ENCODE measurements at regions not wholly inside any gene's neighbourhood (a gene's known extent, or its start where the extent isn't known, plus 50 kb on each side); places are given as distances from the start of the nearest gene placed in this dataset.

DNA sequence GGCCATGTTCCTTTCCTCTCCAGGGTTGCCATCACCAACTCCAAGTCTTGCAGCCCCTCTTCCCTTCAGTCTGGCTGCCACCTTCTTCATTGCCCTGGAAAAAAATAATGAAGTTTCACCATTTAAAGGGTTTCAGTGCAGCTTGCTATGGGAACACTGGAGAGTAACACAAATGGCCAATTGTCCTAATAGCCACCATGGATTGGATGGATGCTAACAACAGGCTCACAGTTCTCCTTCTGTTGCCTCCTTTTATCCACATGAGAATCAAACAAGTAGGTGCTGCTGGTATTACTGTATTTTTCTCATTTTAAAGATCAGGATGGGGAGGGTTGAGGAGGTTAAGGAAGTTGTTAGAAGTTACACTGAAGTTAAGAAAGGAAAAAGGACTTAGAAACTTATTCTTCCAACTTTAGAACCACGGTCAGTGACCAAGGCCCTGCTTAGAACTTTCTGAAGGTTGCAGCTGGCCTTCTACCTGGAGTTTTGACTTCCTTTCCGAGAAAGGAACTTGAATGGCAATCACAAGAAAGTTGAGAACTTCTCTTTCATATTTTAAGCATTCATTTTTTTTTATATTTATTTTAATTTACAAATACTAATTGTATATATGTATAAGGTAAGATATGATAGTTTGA lies 198.0 kb upstream of the MAF start:
- DNase-seq (ENCODE audit: low read depth in 2 of 2) = no peak

DNA sequence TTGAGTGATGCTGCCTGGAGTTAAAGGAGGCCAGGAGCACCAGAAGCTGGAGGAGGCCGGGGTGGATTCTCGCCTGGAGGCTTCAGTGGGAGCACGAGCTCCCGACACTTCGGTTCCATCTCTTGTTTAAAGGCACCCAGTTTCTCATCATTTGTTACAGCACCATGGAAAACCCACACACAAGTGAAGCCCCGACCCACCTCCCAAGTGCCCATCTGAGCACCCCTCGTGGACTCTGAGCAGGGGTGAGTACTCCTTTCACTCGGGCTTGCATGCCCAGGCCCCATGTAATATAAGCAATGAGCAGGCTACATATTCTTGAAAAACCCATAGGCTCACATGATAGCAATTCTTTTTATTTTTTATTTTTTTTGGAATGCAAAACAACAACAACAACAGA lies 196.9 kb upstream of the MAF start:
- DNase-seq (ENCODE audit: low read depth in 2 of 2) = no peak

GRCh38 chr16:79795556-79795955 lies 195.0 kb upstream of the MAF start:
- DNase-seq (ENCODE audit: low read depth in 2 of 2) = no peak

DNA sequence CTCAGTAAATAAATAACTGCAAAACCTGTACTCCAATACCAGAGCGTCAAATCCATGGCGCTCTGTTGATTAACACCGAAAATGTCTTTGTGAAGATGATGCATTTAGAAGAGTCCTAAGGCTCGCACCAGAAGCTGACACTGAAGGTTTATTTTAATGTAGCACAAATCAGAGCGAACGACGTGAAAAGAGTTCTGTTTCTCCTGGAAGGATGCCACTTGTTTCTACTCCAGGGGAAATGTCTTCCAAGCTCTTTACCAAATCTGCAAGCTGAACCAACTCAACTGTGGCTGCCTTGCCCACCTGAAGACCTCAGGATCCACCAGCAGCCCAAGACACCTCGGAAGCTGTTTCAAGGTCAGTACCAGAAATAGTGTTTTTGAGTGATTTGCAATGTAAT lies 194.4 kb upstream of the MAF start:
- DNase-seq (ENCODE audit: low read depth in 2 of 2) = no peak

- no peak for DNase-seq (ENCODE audit: low read depth in 2 of 2)
These were observed 192.3 kb upstream of the MAF start for GRCh38 chr16:79792664-79793351.

GRCh38 chr16:79792076-79792475 lies 191.5 kb upstream of the MAF start:
- no peak for DNase-seq (ENCODE audit: low read depth in 2 of 2)

DNA sequence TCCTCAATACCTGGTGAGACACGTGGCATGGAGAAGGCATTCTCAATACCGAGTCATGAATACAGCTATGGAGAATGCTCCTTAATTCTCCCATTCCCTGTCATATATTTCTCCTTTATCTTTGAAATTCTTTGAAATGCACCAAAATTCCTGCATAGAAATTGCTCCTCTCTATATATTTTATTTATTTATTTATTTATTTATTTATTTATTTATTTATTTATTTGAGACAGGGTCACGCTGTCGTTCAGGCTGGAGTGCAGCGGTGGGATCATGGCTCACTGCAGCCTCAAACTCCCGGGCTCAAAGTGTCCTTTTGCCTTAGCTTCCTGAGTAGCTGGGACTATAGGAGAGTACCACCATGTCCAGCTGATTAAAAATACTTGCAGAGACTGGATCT lies 190.3 kb upstream of the MAF start:
- no peak for DNase-seq (ENCODE audit: low read depth in 2 of 2)

- no peak for DNase-seq (ENCODE audit: low read depth in 2 of 2)
These were observed 188.4 kb upstream of the MAF start for GRCh38 chr16:79788949-79789348.

- DNase-seq (ENCODE audit: low read depth in 2 of 2) = no peak
These were observed 185.9 kb upstream of the MAF start for GRCh38 chr16:79786389-79786788.

DNA sequence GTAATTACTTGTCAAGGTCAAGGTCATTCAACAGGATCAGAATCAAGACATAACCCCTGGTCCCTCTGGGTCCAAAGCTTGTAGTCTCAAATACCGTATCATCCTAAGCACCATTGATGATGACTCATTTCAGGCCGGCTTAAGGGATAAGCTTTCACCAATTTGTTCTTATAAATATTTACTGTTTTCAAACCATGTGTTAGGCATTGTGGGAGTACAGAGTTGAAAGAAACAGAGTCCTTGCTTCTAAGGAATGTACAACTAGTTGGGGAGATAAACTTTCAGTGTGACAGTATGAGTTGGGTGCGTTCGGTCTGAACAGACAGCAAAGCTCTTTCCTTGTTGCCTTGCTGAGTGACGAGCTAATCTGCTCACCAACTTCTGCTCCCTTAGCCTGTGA lies 183.5 kb upstream of the MAF start:
- DNase-seq (ENCODE audit: low read depth in 2 of 2) = no peak

GRCh38 chr16:79777679-79778078 lies 177.1 kb upstream of the MAF start:
- no peak for DNase-seq (ENCODE audit: low read depth in 2 of 2)

GRCh38 chr16:79776243-79776847 lies 175.8 kb upstream of the MAF start:
- no peak for DNase-seq (ENCODE audit: low read depth in 2 of 2)

DNA sequence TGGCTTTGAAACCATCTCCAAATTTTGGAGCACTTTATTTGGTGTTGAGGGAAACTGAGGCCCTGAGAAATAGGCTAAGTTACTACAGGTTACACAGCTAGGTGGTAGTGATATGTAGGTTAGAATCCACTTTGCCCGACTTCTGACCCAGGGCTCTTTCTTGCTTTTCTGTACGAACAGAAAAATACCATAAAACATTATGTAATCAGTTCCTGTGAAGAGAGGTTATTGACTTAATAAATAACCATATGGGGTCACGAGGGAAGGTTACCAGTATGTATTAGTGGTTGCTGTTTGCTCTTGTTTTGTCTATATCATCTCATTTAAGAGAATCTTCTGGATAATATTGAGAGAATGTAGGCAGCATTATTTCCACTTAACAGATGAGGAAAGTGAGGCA lies 172.2 kb upstream of the MAF start:
- no peak for DNase-seq (ENCODE audit: low read depth in 2 of 2)

GRCh38 chr16:79772048-79772447 lies 171.5 kb upstream of the MAF start:
- DNase-seq (ENCODE audit: low read depth in 2 of 2) = no peak

- DNase-seq (ENCODE audit: low read depth in 2 of 2) = peak; percentile 66 to 83
These were observed 169.9 kb upstream of the MAF start for GRCh38 chr16:79770244-79771064.

- DNase-seq (ENCODE audit: low read depth in 2 of 2) = no peak
These were observed 169.3 kb upstream of the MAF start for GRCh38 chr16:79769928-79770243.

GRCh38 chr16:79769270-79769927 lies 168.9 kb upstream of the MAF start:
- no peak for DNase-seq (ENCODE audit: low read depth in 2 of 2)

DNA sequence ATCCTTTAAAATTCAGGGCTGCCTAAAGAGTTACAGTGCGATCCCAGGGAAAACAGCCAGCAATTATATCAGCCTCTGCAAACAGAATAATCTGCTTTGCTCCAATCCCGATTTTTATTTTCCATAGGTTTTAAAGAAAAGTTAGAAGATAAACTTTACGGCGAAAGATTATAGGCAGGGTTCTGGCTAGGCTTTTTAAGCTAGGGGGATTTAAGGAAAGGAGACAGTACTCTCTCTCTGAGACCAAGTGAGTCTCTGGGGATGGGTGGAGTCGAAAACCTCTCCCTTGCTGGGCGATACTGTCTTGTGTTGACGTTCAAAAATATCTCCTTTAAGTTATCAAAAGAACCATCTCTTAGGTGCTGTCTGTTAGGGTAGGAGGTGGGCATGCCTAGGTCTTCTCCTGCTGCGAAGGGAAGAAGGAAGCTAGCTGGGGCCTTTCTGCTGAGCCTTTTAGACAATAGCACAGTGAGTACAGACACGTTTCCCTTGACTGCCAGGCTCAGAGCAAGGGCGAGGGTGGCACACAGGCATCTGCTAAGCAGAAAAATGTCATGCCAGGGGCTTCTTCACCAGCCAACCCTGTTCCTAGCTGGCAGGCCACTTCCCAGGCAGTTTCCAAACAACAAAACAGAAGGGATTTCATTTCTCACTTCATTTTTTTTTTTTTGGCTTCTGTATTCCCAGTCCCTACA lies 167.9 kb upstream of the MAF start:
- no peak for DNase-seq (ENCODE audit: low read depth in 2 of 2)

DNA sequence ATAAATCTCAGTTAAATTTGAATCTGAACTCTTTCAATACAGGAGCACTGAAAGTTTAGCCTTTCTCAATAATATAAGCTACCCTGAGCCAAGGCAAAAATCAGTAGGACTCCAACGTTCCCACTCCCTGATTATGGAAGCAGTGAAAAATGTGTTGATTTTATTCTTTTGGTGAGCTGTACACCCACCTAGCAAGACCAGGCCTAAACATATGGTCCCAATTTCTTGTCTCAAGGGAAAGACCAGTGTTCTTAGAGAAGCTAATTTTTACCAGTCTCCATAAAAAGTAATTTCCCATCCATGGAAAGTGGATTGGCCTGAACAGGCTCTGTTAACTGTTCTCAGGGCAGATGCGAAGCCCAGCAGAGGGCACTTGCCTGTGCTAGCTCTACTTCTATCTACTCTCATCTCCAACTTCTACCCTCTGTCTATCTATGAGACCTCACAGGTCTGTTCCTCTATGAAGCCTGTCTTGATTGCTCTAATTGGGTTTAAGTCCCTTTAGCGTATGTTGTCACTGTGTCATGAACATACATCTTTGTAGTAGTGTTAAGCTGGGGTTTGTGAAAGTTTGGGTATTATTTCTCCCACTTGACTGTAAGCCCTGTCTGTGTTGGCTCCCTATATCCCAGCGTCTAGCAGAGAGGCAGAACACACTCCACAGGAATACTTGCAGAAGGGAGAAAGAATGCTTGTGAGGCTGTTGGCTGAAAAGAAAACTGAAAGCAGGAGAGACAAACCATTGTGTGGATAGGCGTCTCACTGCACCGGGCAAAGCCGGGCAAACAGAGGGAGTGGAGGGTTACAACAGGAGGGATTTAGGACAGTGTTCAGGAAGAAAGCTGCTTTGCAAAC lies 167.1 kb upstream of the MAF start:
- peak; percentile 24 to 36 for DNase-seq (ENCODE audit: low read depth in 2 of 2)

- DNase-seq (ENCODE audit: low read depth in 2 of 2) = no peak
These were observed 165.4 kb upstream of the MAF start for GRCh38 chr16:79765901-79766394.

All from dermis microvascular lymphatic vessel endothelial cell (primary cell).